AG04450 (cell line): ENCODE measurements at regions not wholly inside any gene's neighbourhood (a gene's known extent, or its start where the extent isn't known, plus 50 kb on each side); places are given as distances from the start of the nearest gene placed in this dataset.
A peak's percentile ranks its signal among the peaks of the same experiment; 100 is the strongest.

ENCODE experiments used
- CTCF ChIA-PET: fragments of 300-600, 350-600 bp; formaldehyde crosslinking; extraction: SDS; loops from one replicate; lab custom pipeline; 2022; ENCODE audit warnings: antibody characterized with exemption, inconsistent platforms; lab: Charles Lee
- POLR2A ChIA-PET: fragments of 350-600 bp; formaldehyde crosslinking; extraction: SDS; loops from one replicate; lab custom pipeline; 2021; ENCODE audit warnings: antibody characterized with exemption, inconsistent platforms; lab: Yijun Ruan, JAX
- DNase-seq: peaks from one replicate; pipeline ENCODE4 v3.0.0-alpha.2; 2011; ENCODE audit warnings: low read depth, low spot score
- H3K27ac ChIP-seq: one replicate; pipeline ENCODE4 v1.5.1; 2012; ENCODE audit warnings: low read depth, low read length, control low read depth
- H3K27me3 ChIP-seq: one replicate; pipeline ENCODE4 v1.6.0; 2012; ENCODE audit warnings: low read length; ENCODE audit not compliant: control insufficient read depth, insufficient read depth
- H3K4me3 ChIP-seq: 2 replicates; pipeline ENCODE4 v1.5.1; 2011; ENCODE audit warnings: mild to moderate bottlenecking, low read depth, low read length, control low read depth
- H3K9me3 ChIP-seq: 2 replicates; pipeline ENCODE4 v1.5.1; 2012; ENCODE audit warnings: low read length; ENCODE audit not compliant: control insufficient read depth, insufficient read depth
- CTCF ChIP-seq: IDR thresholded peaks from 2 replicates; pipeline ENCODE4 v1.5.1; 2011; ENCODE audit warnings: low read depth, low read length, control low read depth, inconsistent platforms

- peak overlapping the region; percentile 75 for H3K27ac ChIP-seq
- H3K9me3 ChIP-seq: no peaks in the 10 kb centered on the region; the same call in 1 of the 2 replicates
- TF ChIP-seq CTCF: no peak
- POLR2A ChIA-PET: interaction anchor here (0.8 kb wide), 1 partner anchor 654 kb away, joined by 3 read pairs; the partner anchor contains the start of gene TBX3
- H3K27me3 ChIP-seq: no peaks in the 10 kb centered on the region
- H3K4me3 ChIP-seq: no peak overlapping the region
- CTCF ChIA-PET: no interaction called here
- peak; percentile 83 for DNase-seq
These were observed 653.9 kb upstream of the TBX3 start for GRCh38 chr12:115337693-115338543.

GRCh38 chr12:115336506-115336905 is 652.5 kb upstream of the TBX3 start:
- Histone ChIP-seq H3K9me3 (no peaks in the 10 kb centered on the region), H3K4me3 (no peak overlapping the region), H3K27me3 (no peaks in the 10 kb centered on the region), H3K27ac (no peak overlapping the region)
- ChIA-PET POLR2A (no interaction called here), CTCF (no interaction called here)
- no peak for DNase-seq
- no peak for TF ChIP-seq CTCF

- ChIA-PET POLR2A (no interaction called here), CTCF (interaction anchor here (0.6 kb wide), 1 partner anchor 405 kb away, joined by 3 read pairs; no protein-coding TSS in a partner anchor)
- no peak for TF ChIP-seq CTCF
- no peak overlapping the region for H3K4me3 ChIP-seq
- no peaks in the 10 kb centered on the region for H3K9me3 ChIP-seq
- no peak overlapping the region for H3K27ac ChIP-seq
- no peak for DNase-seq
- no peaks in the 10 kb centered on the region for H3K27me3 ChIP-seq
These were observed 651.6 kb upstream of the TBX3 start for GRCh38 chr12:115335594-115335993.

- Histone ChIP-seq H3K27ac (no peak overlapping the region), H3K4me3 (no peak overlapping the region), H3K9me3 (no peaks in the 10 kb centered on the region), H3K27me3 (no peaks in the 10 kb centered on the region)
- ChIA-PET CTCF (interaction anchor here (0.6 kb wide), 1 partner anchor 404 kb away, joined by 3 read pairs; no protein-coding TSS in a partner anchor), POLR2A (no interaction called here)
- DNase-seq: no peak
- TF ChIP-seq CTCF: no peak
These were observed 651.1 kb upstream of the TBX3 start for GRCh38 chr12:115335048-115335447.

GRCh38 chr12:115332945-115333344 is 649.0 kb upstream of the TBX3 start:
- POLR2A ChIA-PET: no interaction called here
- Histone ChIP-seq H3K4me3 (no peak overlapping the region), H3K9me3 (no peaks in the 10 kb centered on the region), H3K27ac (no peak overlapping the region), H3K27me3 (no peaks in the 10 kb centered on the region)
- CTCF ChIA-PET: no interaction called here
- TF ChIP-seq CTCF: no peak
- DNase-seq: no peak
